Osteocyte (in vitro differentiated cells): ENCODE measurements at regions not wholly inside any gene's neighbourhood (a gene's known extent, or its start where the extent isn't known, plus 50 kb on each side); places are given as distances from the start of the nearest gene placed in this dataset.

ENCODE experiments used
- DNase-seq: peaks from one replicate; pipeline ENCODE4 v3.0.0; 2021; ENCODE audit warnings: mixed read lengths; ENCODE audit not compliant: unreplicated experiment; ENCODE audit errors: extremely low spot score
- H3K27ac Mint-ChIP-seq: one replicate; pipeline ENCODE4 v1.8.0; 2021; ENCODE audit warnings: mild to moderate bottlenecking, mixed read lengths; ENCODE audit not compliant: unreplicated experiment
- H3K27me3 Mint-ChIP-seq: one replicate; pipeline ENCODE4 v1.8.0; 2021; ENCODE audit warnings: mixed read lengths; ENCODE audit not compliant: unreplicated experiment
- H3K36me3 Mint-ChIP-seq: one replicate; pipeline ENCODE4 v1.8.0; 2021; ENCODE audit warnings: mixed read lengths; ENCODE audit not compliant: unreplicated experiment
- H3K4me1 Mint-ChIP-seq: one replicate; pipeline ENCODE4 v1.8.0; 2021; ENCODE audit warnings: mixed read lengths; ENCODE audit not compliant: unreplicated experiment
- H3K4me3 Mint-ChIP-seq: one replicate; pipeline ENCODE4 v1.8.0; 2021; ENCODE audit warnings: mild to moderate bottlenecking, moderate library complexity, mixed read lengths; ENCODE audit not compliant: unreplicated experiment
- H3K9me3 Mint-ChIP-seq: one replicate; pipeline ENCODE4 v1.8.0; 2021; ENCODE audit warnings: mixed read lengths; ENCODE audit not compliant: unreplicated experiment
- CTCF ChIP-seq: fragments of 200-600 bp; sonication (generic); IDR thresholded peaks from 2 replicates; pipeline ENCODE4 v1.5.0; 2021; ENCODE audit warnings: antibody characterized with exemption, mild to moderate bottlenecking, moderate library complexity

- no peak for DNase-seq
- no peaks in the 10 kb centered on the region for H3K4me1 Mint-ChIP-seq
- H3K27me3 Mint-ChIP-seq, result no peaks in the 10 kb centered on the region
- H3K4me3 Mint-ChIP-seq, result no peak overlapping the region
- H3K9me3 Mint-ChIP-seq, result peaks cover 23% of the 10 kb centered on the region
- no peak overlapping the region for H3K27ac Mint-ChIP-seq
- H3K36me3 Mint-ChIP-seq, result no peaks in the 10 kb centered on the region
- no peak for TF ChIP-seq CTCF
These were observed 562.1 kb downstream of the NPHP4 start for GRCh38 chr1:5430136-5430535.

GRCh38 chr1:5428351-5428750, 563.9 kb downstream of the NPHP4 start:
- no peak overlapping the region for H3K27ac Mint-ChIP-seq
- no peak overlapping the region for H3K4me3 Mint-ChIP-seq
- TF ChIP-seq CTCF, result no peak
- H3K36me3 Mint-ChIP-seq, result no peaks in the 10 kb centered on the region
- H3K4me1 Mint-ChIP-seq, result no peaks in the 10 kb centered on the region
- no peaks in the 10 kb centered on the region for H3K27me3 Mint-ChIP-seq
- H3K9me3 Mint-ChIP-seq, result peaks cover 22% of the 10 kb centered on the region
- no peak for DNase-seq

- Mint-ChIP-seq H3K4me1 (no peaks in the 10 kb centered on the region), H3K27me3 (no peaks in the 10 kb centered on the region), H3K4me3 (no peak overlapping the region), H3K27ac (no peak overlapping the region), H3K36me3 (no peaks in the 10 kb centered on the region), H3K9me3 (peaks cover 26% of the 10 kb centered on the region)
- no peak for DNase-seq
- no peak for TF ChIP-seq CTCF
These were observed 565.1 kb downstream of the NPHP4 start for GRCh38 chr1:5427026-5427613.

- DNase-seq, result no peak
- Mint-ChIP-seq H3K4me3 (no peak overlapping the region), H3K27me3 (no peaks in the 10 kb centered on the region), H3K4me1 (no peaks in the 10 kb centered on the region), H3K36me3 (no peaks in the 10 kb centered on the region), H3K9me3 (peaks cover 19% of the 10 kb centered on the region), H3K27ac (no peak overlapping the region)
- TF ChIP-seq CTCF, result no peak
These were observed 567.2 kb downstream of the NPHP4 start for GRCh38 chr1:5424802-5425703.

GRCh38 chr1:5423109-5423508, 569.1 kb downstream of the NPHP4 start:
- no peak overlapping the region for H3K27ac Mint-ChIP-seq
- DNase-seq, result no peak
- H3K4me3 Mint-ChIP-seq, result no peak overlapping the region

More at GRCh38 chr1:5423109-5423508, 569.1 kb downstream of the NPHP4 start:
- Mint-ChIP-seq H3K9me3 (peaks cover 25% of the 10 kb centered on the region), H3K27me3 (no peaks in the 10 kb centered on the region), H3K36me3 (no peaks in the 10 kb centered on the region), H3K4me1 (no peaks in the 10 kb centered on the region)
- TF ChIP-seq CTCF, result no peak
